Ramos (cell line): ENCODE measurements at regions not wholly inside any gene's neighbourhood (a gene's known extent, or its start where the extent isn't known, plus 50 kb on each side); places are given as distances from the start of the nearest gene placed in this dataset.

ENCODE experiments used
- in situ Hi-C: fragments of 300-500 bp; cut with MboI; formaldehyde crosslinking; loops from one replicate; pipeline ENCODE4 v1.14.3; 2022; ENCODE audit warnings: low sequenced_read_pairs; ENCODE audit not compliant: unreplicated experiment

GRCh38 chr6:125485757-125486156 lies 184.0 kb upstream of the HDDC2 start:
- in situ Hi-C loops = no loop called here

DNA sequence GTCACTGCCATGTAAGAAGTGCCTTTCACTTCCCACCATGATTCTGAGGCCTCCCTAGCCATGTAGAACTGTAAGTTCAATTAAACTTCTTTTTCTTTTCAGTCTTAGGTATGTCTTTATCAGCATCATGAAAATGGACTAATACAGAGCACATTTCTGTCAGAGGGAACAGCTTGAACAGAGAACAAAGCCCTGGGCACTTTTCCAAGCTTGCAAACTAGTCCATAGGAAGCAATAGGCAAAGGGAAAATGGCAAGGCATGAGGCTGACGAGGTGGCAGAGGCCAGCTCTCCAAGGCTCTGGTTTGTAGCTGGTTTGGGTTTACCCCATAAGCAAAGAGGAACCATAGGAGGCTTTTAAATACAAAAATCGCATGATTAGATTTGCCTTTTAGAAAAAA lies 185.1 kb upstream of the HDDC2 start:
- in situ Hi-C loops = no loop called here

DNA sequence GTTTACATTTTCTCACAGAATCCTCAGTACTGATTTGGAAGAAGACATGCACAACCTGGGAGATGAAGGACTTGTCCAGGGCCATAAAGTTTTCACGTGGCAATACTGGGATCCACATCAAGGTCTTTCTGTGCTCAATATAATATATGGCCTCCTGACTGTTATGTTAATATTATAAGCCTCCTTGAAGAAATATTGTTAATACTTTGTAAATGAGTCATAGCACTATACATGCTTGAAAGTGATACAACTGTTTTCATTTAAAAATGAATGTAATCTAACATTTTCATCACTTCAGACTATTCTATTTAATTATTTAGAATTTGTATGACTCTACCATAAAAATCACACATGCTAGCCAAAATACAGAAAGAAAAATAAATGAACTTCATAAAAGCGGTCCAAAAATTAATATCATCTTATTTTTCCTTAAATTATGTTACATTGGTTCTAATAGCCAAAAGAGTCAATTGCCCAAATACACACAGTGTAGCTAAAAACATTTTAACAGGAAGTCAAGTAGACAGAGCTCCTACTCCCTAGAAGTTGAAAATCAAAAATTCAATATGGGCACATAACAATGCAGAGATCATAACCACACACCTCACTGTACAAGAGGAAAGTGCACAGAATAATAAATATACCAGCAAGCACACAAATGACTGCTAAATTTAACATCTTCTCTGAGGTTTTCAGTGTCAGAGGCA lies 188.0 kb upstream of the HDDC2 start:
- in situ Hi-C loops = no loop called here

- in situ Hi-C loops = no loop called here
Observed at GRCh38 chr6:125491860-125492618, 190.3 kb upstream of the HDDC2 start.

GRCh38 chr6:125498606-125499005 lies 196.8 kb upstream of the HDDC2 start:
- in situ Hi-C loops = no loop called here

- in situ Hi-C loops = no loop called here
Observed at GRCh38 chr6:125499535-125499934, 197.8 kb upstream of the HDDC2 start.

- in situ Hi-C loops = loop anchor here (25.0 kb wide), 1 partner anchor 259 kb away; no protein-coding TSS in a partner anchor
Observed at GRCh38 chr6:125503181-125503580, 201.4 kb upstream of the HDDC2 start.

DNA sequence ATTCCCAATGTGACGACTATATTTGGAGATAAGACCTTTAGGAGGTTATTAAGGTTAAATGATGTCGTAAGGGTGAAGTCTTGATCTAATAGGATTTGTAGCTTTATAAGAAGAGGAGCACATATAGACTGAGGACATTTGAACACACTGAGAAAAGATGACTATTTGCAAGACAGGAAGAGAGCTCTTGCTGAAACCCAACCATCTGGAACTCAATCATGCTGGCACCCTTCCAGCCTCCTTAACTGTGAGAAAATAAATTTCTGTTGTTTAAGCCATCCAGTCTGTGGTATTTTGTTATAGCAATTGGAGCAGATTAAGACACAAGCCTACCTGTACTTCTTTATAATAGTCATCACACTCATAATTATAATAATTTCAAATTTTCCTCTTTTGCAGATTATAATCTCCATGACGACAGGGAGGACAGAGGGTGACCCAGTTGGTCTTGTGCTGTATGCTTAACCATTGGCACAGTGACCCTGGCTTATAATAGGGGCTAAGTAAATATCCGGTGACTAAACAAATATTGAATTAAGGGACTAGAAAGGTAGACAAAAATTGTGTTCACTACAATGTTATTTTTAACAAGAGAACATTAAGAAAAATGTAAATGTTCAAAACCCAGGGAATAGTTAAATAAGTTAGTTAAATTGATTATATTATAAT lies 206.4 kb upstream of the HDDC2 start:
- in situ Hi-C loops = loop anchor here (25.0 kb wide), 1 partner anchor 254 kb away; no protein-coding TSS in a partner anchor

DNA sequence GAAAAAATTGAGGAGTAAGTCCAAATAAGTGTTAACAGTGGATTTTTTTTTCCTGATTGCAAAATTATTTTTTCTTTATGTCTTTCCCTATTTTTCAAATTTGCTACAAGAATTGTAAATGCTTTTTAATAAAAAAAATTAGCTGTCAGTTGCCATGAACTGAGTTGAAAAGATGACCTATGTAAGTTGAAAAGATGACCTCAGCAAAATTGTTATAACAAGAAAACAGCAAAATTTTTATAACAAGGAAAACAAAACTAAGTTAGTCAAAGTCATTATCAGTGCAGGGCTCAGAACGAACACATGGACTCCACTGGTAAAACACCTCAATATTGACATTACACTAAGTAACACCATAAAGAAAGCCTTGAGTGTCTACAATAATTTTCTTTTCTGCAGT lies 207.0 kb upstream of the HDDC2 start:
- in situ Hi-C loops = loop anchor here (25.0 kb wide), 1 partner anchor 254 kb away; no protein-coding TSS in a partner anchor

- in situ Hi-C loops = loop anchor here (25.0 kb wide), 1 partner anchor 253 kb away; no protein-coding TSS in a partner anchor
Observed at GRCh38 chr6:125509477-125509876, 207.7 kb upstream of the HDDC2 start.

- in situ Hi-C loops = loop anchor here (10.0 to 25.0 kb wide), 2 partner anchors 196 to 252 kb away; no protein-coding TSS in a partner anchor
Observed at GRCh38 chr6:125510405-125510804, 208.6 kb upstream of the HDDC2 start.

DNA sequence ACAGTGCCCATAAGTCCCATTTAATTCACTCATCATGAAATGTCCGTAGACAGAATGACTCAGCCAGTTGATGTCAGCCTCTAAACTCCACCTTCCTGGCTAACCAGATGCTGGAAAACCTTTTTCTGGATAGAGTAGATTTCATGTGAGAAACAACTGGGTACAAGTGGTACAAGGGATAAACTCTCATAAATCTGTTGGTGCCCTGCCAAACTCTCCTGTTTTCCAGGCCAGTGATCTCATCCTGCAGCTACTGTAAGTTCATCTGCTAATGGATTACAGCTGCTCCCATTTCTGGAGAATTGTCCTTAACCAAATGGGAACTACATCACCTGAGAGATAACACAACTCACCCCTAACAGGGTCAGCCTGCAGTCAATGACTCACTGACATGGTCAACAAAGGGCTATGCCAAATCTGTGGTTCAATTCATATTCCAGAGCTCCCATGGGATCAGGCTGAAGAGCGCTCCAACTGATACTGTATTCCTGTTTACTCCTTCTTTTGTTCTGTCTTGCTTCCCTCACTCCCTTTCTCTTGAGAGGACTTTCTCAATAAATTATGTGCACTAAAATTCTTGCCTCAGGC lies 210.1 kb upstream of the HDDC2 start:
- in situ Hi-C loops = loop anchor here (10.0 to 25.0 kb wide), 2 partner anchors 197 to 250 kb away; no protein-coding TSS in a partner anchor

DNA sequence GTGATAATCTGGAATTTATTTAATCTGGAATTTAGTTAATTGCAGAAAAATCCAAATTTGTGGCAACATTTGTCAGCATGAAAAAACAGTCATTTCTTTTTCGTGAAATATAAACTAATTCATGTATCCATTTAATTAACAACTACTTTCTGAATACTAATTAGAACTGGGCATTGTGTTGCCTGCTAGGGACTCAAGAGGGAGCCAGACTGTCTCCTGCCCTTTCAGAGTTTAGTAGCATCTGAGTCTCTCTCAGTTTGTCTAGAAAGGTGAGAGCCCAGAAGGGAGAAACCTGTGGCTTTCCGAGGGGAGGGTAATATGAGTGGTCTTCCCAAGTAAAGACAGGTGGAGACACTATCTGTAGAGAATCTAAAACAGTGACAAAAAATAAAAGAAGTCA lies 210.9 kb upstream of the HDDC2 start:
- in situ Hi-C loops = loop anchor here (10.0 to 25.0 kb wide), 2 partner anchors 198 to 250 kb away; no protein-coding TSS in a partner anchor

DNA sequence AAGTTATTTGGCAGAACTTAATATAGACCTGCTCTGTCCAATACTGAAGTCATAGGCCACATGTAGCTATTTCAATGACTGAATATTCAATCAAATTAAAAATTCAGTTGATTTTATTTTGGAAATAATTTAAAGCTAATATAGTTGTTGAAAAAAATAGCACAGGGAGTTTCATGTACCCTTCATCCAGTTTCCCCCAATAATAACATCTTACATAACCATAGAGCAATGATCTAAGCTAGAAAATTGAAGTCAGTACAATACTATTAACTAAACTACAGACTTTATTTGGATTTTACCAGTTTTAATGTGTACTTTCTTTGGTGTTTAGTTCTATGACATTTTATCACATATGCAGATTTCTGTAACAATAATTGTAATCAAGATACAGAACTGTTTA lies 212.2 kb upstream of the HDDC2 start:
- in situ Hi-C loops = loop anchor here (10.0 to 25.0 kb wide), 2 partner anchors 199 to 248 kb away; no protein-coding TSS in a partner anchor

- in situ Hi-C loops = loop anchor here (10.0 to 25.0 kb wide), 2 partner anchors 202 to 246 kb away; no protein-coding TSS in a partner anchor
Observed at GRCh38 chr6:125516644-125517043, 214.9 kb upstream of the HDDC2 start.

DNA sequence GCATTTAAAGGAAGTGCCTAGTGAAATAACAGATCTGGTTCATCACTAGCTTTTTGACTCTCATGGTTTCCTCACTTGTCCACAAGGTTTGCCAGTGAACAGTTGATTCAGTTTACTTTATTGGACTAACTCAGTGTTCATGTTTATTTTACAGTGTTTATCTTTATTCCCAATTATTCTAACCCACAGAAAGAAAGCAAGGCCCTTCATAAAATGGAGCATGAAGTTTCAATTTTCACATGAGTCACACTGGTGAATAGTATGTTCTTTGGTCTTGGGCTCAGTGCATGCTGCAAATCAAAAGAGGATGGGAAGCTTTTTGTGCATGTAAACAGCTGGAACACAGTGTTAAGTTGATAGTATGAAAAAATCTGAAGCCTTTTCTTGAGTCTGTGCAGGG lies 217.6 kb upstream of the HDDC2 start:
- in situ Hi-C loops = loop anchor here (10.0 to 25.0 kb wide), 2 partner anchors 205 to 243 kb away; no protein-coding TSS in a partner anchor

- in situ Hi-C loops = loop anchor here (25.0 kb wide), 1 partner anchor 238 kb away; no protein-coding TSS in a partner anchor
Observed at GRCh38 chr6:125524356-125524755, 222.6 kb upstream of the HDDC2 start.

DNA sequence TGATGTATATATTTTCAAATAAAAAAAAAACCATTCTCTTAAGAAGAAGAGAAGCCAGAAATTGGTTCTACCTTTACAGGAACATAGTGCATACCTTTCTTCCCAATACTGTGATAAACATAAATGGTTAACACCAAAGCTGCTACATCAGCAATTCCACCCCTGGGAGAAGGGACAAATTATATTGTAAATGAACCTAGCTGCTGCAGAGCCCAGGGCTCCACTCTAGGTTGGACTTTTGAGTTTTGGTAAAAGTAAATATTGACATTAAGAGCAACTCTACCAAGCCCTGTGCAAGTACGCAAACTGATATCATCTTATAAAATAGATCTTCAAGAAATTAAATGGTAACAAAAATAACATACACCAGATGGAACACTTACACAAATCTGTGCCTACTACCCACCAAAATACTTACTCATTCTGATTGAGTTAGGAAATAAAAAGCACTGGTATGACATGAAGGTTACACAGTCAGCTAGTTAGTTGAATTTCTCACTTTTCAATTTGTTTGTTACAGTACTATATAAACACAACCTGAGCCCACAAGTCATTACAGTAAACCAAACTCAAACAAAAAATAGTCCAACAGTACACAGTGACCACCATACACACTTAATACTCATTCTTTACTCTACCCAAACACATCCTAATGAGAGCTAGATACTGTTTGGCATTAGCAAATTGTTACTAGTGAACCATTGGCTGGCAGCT lies 223.3 kb upstream of the HEY2 start:
- in situ Hi-C loops = no loop called here

DNA sequence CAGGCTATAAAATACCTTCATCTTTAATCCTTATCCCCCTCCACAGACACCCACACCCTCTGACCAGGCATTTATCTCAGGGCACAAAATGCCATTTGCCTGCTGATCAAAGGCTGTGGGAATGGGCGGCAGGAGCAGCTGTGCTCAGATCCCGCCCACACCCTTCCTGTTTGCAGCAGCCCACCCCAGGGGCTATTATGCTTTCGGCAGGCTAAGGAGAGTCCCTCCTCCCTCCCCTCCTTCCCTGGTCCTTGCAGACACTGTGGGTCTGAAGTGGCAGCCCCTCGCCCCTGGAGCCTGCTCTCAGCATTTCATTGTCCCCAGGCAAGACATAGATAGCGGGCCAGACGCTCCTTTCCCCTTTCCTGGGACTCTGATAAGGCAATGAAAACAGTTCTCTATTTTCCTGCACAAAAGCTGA lies 220.8 kb upstream of the HEY2 start:
- in situ Hi-C loops = no loop called here
